ENCODE measurements at regions not wholly inside any gene's neighbourhood (a gene's known extent, or its start where the extent isn't known, plus 50 kb on each side); places are given as distances from the start of the nearest gene placed in this dataset.

- Mint-ChIP-seq H3K27me3 (ENCODE audit: insufficient read depth, unreplicated experiment) (peaks cover 67% of the 10 kb centered on the region), H3K4me1 (ENCODE audit: insufficient read depth, unreplicated experiment) (no peaks in the 10 kb centered on the region), H3K27ac (ENCODE audit: low read depth, unreplicated experiment) (no peak overlapping the region), H3K4me3 (ENCODE audit: unreplicated experiment) (no peak overlapping the region), H3K36me3 (ENCODE audit: insufficient read depth, unreplicated experiment) (no peaks in the 10 kb centered on the region), H3K9me3 (ENCODE audit: unreplicated experiment) (no peaks in the 10 kb centered on the region)
- BruUV-seq (replicated peaks), result no TSS peak
- TF ChIP-seq, protein P1, sequence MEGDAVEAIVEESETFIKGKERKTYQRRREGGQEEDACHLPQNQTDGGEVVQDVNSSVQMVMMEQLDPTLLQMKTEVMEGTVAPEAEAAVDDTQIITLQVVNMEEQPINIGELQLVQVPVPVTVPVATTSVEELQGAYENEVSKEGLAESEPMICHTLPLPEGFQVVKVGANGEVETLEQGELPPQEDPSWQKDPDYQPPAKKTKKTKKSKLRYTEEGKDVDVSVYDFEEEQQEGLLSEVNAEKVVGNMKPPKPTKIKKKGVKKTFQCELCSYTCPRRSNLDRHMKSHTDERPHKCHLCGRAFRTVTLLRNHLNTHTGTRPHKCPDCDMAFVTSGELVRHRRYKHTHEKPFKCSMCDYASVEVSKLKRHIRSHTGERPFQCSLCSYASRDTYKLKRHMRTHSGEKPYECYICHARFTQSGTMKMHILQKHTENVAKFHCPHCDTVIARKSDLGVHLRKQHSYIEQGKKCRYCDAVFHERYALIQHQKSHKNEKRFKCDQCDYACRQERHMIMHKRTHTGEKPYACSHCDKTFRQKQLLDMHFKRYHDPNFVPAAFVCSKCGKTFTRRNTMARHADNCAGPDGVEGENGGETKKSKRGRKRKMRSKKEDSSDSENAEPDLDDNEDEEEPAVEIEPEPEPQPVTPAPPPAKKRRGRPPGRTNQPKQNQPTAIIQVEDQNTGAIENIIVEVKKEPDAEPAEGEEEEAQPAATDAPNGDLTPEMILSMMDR (IDR thresholded peaks at IDR 0.05; ENCODE audit: unreplicated experiment), result no peak
- ChIA-PET CTCF (interaction anchor here (0.6 kb wide), 1 partner anchor 48 kb away, joined by 3 read pairs; no protein-coding TSS in a partner anchor), POLR2A (interaction anchor here (0.9 kb wide), 1 partner anchor 9 kb away, joined by 3 read pairs; no protein-coding TSS in a partner anchor)
- DNase-seq (ENCODE audit: unreplicated experiment), result no peak
- intact Hi-C loops (cut with micrococcal nuclease), result no loop called here
Measured at GRCh38 chr5:152466085-152466745, 61.1 kb upstream of the NMUR2 start.

GRCh38 chr5:152470167-152470566 lies 65.1 kb upstream of the NMUR2 start:
- no TSS peak for BruUV-seq (replicated peaks)
- CTCF ChIA-PET, result interaction anchor here (0.6 to 1.1 kb wide), 3 partner anchors 35 to 44 kb away, joined by 3 to 4 read pairs (median 3); no protein-coding TSS in a partner anchor
- no peaks in the 10 kb centered on the region for H3K36me3 Mint-ChIP-seq (ENCODE audit: insufficient read depth, unreplicated experiment)
- peaks cover 76% of the 10 kb centered on the region for H3K27me3 Mint-ChIP-seq (ENCODE audit: insufficient read depth, unreplicated experiment)
- TF ChIP-seq, protein P1 (IDR thresholded peaks at IDR 0.05; ENCODE audit: unreplicated experiment), result no peak
- POLR2A ChIA-PET, result no interaction called here
- no peak overlapping the region for H3K4me3 Mint-ChIP-seq (ENCODE audit: unreplicated experiment)
- intact Hi-C loops (cut with micrococcal nuclease), result no loop called here
- DNase-seq (ENCODE audit: unreplicated experiment), result no peak
- no peaks in the 10 kb centered on the region for H3K9me3 Mint-ChIP-seq (ENCODE audit: unreplicated experiment)
- no peaks in the 10 kb centered on the region for H3K4me1 Mint-ChIP-seq (ENCODE audit: insufficient read depth, unreplicated experiment)
- no peak overlapping the region for H3K27ac Mint-ChIP-seq (ENCODE audit: low read depth, unreplicated experiment)

GRCh38 chr5:152472083-152472482 lies 67.0 kb upstream of the NMUR2 start:
- Mint-ChIP-seq H3K27me3 (ENCODE audit: insufficient read depth, unreplicated experiment) (peaks cover 66% of the 10 kb centered on the region), H3K4me3 (ENCODE audit: unreplicated experiment) (no peak overlapping the region), H3K4me1 (ENCODE audit: insufficient read depth, unreplicated experiment) (no peaks in the 10 kb centered on the region), H3K27ac (ENCODE audit: low read depth, unreplicated experiment) (no peak overlapping the region), H3K9me3 (ENCODE audit: unreplicated experiment) (no peaks in the 10 kb centered on the region), H3K36me3 (ENCODE audit: insufficient read depth, unreplicated experiment) (no peaks in the 10 kb centered on the region)
- BruUV-seq (replicated peaks), result no TSS peak
- TF ChIP-seq, protein P1 (IDR thresholded peaks at IDR 0.05; ENCODE audit: unreplicated experiment), result no peak
- intact Hi-C loops (cut with micrococcal nuclease), result no loop called here
- CTCF ChIA-PET, result interaction anchor here (1.8 kb wide), 1 partner anchor 33 kb away, joined by 4 read pairs; no protein-coding TSS in a partner anchor
- DNase-seq (ENCODE audit: unreplicated experiment), result no peak
- POLR2A ChIA-PET, result interaction anchor here (0.6 kb wide), 2 partner anchors 19 to 1002 kb away, joined by 4 read pairs; no protein-coding TSS in a partner anchor

DNA sequence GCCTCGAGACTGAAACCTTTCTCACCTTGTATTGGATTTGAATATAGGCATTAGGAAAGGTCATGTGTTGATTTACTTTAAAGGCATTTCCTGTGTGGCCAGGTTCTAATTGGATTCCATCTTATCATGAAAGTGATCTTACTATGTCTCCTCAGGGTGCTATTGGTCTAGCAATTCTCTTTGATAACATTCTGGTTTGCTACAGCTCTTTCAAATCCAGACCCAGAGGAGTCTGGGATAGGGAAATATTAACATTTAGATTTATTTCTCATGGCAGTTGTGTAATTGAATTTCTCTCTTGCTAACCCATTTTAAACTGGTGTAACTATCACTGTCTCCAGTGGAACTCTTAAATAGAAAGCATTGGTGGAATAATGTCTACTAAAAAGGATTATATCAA lies 69.9 kb upstream of the NMUR2 start:
- BruUV-seq (replicated peaks), result no TSS peak
- no peak overlapping the region for H3K27ac Mint-ChIP-seq (ENCODE audit: low read depth, unreplicated experiment)

More for the DNA sequence above, 69.9 kb upstream of the NMUR2 start:
- ChIA-PET CTCF (no interaction called here), POLR2A (no interaction called here)
- H3K4me3 Mint-ChIP-seq (ENCODE audit: unreplicated experiment), result no peak overlapping the region
- DNase-seq (ENCODE audit: unreplicated experiment), result no peak
- intact Hi-C loops (cut with micrococcal nuclease), result no loop called here
- peaks cover 38% of the 10 kb centered on the region for H3K27me3 Mint-ChIP-seq (ENCODE audit: insufficient read depth, unreplicated experiment)
- H3K9me3 Mint-ChIP-seq (ENCODE audit: unreplicated experiment), result no peaks in the 10 kb centered on the region
- H3K36me3 Mint-ChIP-seq (ENCODE audit: insufficient read depth, unreplicated experiment), result no peaks in the 10 kb centered on the region
- no peaks in the 10 kb centered on the region for H3K4me1 Mint-ChIP-seq (ENCODE audit: insufficient read depth, unreplicated experiment)
- TF ChIP-seq, protein P1 (IDR thresholded peaks at IDR 0.05; ENCODE audit: unreplicated experiment), result no peak
